GM21717 (cell line): ENCODE measurements at regions not wholly inside any gene's neighbourhood (a gene's known extent, or its start where the extent isn't known, plus 50 kb on each side); places are given as distances from the start of the nearest gene placed in this dataset.
"Not testable (repeated sequence)": the region's sequence is repeated elsewhere in the genome, so short reads cannot be mapped to it uniquely, and the experiment has no call there.

Experiments used
- ATAC-seq: cut with Tn5 transposase; IDR thresholded peaks from one replicate; pipeline ENCODE4 v1.9.1; 2021; ENCODE audit warnings: mild to moderate bottlenecking, moderate library complexity; ENCODE audit not compliant: unreplicated experiment

DNA sequence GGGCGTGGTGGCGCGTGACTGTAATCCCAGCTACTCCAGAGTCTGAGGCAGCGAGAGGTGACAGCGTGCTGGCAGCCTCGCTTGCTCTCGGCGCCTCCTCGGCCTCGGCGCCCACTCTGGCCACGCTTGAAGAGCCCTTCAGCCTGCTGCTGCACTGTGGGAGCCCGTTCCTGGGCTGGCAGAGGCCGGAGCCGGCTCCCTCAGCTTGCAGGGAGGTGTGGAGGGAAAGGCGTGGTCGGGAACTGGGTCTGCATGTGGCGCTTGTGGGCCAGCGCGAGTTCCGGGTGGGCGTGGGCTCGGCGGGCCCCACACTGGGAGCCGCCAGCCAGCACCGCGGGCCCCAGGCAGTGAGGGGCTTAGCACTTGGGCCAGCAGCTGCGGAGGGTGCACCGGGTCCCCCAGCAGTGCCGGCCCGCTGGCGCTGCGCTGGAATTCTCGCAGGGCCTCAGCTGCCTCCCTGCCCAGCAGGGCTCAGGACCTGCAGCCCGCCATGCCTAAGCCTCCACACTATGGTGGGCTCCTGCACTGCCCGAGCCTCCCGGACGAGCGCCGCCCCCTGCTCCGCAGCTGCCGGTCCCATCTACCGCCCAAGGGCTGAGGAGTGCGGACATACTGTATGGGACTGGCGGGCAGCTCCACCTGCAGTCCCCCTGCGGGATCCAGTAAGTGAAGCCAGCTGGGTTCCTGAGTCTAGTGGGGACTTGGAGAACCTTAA is 1093.3 kb upstream of the CDH8 start:
- no peak for ATAC-seq

DNA sequence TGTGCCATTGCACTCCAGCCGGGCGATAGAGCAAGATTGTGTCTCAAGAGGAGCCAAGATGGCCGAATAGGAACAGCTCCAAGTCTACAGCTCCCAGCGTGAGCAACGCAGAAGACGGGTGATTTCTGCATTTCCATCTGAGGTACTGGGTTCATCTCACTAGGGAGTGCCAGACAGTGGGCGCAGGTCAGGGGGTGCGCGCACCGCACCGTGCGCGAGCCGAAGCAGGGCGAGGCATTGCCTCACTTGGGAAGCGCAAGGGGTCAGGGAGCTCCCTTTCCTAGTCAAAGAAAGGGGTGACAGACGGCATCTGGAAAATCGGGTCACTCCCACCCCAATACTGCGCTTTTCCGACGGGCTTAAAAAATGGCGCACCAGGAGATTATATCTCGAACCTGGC is 1083.7 kb upstream of the CDH8 start:
- not testable (repeated sequence) for ATAC-seq

DNA sequence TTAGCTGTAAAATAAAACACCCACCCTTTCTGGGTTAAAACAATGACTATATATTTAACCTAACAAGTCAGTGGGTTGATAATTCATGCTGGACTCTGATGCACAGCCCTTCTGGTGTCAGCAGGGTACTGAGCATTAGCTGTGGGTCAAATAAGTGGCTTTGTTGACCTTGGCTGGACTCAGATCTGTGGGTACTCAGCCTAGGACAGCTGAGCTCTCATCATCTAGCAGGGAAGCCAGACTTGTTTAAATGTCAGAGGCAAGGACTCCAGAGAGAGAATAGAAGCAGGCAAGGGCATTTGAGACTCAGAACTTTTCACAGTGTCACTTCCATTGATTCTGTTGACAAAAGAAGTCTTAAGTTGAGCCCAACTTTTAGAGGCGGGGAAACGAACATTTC is 1063.8 kb upstream of the CDH8 start:
- ATAC-seq: no peak

DNA sequence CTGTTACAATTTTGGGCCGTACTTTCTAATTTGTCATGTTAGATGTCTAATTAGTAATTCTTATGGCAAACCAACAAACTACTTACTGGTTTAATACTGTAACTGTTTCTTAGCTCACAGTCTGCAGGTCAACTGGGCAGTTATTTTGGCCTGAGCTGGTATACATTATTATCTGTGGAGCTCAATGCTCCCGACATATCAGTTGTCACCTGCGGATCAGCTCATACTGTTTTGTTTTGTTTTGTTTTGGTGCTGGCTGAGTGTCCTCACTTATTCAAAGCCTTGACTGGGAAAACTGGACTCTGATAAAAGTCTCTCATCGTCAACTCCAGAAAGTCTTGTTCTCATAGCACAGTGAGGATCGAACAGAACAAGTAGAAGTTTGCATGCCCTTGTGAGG is 1060.6 kb upstream of the CDH8 start:
- ATAC-seq: no peak

DNA sequence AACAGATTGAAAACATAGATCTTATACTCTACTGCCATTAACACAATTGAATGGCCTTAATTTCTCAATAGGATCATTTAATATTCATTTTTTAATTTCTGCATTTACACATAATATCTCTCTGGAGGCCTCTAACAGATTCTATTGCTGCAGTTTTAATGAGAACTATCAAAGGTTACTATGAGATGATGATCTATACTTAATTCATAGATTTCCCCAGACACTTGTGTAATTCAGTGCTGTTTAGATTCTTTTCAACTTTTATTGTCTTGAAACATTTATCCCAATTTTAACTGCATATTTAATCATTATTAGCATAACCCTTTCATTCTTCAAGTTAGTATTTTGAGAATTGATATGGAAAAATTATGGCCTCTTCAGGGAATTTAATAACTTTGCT is 1056.5 kb upstream of the CDH8 start:
- ATAC-seq: no peak

DNA sequence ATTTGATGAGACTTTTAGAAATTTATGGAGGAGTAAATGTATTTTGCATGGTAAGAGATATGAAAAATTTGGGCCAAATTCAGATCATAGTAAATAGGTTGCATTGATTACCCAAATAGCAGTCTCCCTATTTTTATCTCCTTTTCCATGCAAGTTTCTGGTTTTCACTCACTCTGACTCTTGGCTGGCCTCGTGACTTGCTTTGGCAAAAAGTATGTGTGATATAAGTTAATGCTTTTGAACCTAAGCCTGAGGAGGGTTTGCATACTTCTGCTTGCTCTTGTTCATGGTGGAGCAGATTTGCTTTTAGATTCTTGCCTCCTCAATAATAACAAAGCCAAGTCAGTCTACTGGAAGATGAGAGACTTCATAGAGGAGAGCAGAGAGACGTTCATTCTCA is 1045.9 kb upstream of the CDH8 start:
- ATAC-seq: no peak

DNA sequence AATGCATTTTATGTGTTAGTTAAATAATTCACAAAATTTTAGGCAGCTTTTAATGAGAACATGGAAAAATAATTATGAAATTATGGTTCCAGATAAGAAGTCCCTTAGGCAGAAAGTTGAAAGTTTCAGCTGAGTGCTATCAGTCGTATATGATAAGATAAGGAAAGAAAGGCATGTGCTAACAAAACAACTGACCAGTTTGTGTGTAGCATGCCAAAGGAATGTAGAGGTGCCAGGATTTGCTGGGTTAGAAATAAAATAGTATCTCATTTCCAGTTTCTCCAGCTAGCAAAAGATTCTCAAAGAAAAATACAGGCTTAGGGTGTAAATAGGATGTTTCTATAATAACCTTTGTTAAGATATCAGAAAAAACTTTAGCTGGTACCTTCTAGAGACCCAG is 1044.5 kb upstream of the CDH8 start:
- ATAC-seq: no peak

DNA sequence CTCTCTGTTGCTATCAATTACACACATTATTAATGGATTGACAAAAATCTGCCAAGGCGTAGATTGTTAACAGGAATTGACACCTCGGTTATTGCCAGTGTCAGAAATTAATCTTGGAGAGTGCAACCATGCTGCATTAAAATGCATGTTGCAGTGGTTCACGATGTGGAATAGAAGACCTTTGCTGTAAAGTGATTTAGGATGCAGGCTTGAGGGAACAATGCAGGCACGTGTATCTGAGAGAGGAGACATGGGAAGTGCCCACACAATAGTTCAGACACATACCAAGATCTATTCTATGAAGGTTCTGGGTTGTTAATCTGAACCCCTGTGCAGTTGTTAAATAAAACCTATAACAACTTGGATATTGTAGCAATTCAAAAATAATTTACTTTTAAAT is 1032.8 kb upstream of the CDH8 start:
- no peak for ATAC-seq

DNA sequence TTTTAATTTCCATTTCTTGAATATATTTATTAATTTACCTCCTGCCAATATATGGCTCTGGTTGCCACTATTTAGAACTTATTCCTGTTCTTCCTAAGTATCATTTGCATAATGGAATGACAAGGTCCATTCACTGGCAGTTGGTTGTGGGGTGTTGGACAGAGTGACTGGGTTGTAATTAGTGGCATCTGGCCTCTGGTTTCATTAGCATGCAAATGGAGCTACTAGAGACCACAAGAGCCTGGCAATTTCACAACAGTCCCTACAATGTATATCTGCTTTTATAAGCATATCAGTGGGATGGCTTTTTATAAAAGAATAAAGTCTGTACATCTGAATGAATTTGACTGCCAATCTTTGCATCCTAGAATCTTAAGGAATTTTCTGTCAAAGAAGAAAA is 1030.9 kb upstream of the CDH8 start:
- ATAC-seq: no peak

DNA sequence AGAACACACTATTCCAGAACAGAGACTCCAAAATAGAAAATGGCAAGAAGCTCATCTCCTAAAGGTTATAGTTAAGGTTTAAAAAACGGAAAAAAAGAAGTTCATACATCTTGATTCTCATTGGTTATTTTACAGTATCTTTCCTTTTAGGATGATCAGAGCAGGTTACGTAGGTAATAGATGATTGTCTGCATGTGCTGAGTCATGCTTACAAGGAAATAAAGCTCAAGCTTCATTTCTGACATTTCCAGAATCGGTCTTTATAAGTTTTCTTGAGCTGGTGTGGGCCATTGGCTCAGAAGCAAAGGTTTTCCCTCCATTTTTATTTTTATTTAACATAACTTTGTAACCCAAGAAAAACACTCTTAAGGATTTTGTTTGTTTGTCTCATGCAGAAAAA is 1030.3 kb upstream of the CDH8 start:
- ATAC-seq: no peak

DNA sequence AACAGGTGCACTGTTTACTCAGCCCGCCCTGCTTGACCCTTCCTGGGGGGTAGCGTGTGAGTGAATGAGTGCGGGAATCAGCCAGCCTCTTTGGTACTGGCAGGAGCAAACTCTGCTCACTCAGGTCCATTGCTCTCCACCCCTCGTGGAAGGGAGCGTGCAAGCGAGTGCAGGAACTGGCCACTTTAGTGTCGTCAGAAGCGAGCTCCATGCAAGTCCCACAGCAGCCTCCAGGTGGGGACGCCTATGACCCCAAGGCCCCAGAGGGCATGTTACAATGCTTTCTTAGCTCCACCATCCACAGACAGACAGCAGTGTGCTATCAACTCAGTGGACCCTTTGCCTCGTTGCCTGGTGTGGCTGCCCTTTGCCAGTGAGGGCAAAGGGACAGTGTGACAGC is 1025.1 kb upstream of the CDH8 start:
- no peak for ATAC-seq

DNA sequence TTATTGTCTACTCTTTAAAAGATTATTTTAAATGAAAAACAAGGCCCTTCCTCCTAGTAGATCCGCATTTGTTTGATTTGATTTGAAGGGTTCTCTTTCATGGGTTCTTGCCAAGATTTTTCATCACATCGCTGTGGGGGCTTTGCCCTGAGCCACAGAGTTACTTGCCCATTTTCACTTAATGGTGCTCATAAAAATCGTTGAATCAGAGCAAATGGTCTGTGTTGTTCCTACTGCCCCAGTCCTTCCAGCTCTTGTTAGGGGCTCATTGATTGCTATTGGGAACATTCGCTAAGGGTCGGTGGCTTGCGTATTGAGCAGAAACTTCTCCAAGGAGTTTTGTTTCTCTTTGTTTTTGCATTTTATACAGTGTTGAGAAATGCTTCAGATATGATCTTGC is 1023.4 kb upstream of the CDH8 start:
- no peak for ATAC-seq

DNA sequence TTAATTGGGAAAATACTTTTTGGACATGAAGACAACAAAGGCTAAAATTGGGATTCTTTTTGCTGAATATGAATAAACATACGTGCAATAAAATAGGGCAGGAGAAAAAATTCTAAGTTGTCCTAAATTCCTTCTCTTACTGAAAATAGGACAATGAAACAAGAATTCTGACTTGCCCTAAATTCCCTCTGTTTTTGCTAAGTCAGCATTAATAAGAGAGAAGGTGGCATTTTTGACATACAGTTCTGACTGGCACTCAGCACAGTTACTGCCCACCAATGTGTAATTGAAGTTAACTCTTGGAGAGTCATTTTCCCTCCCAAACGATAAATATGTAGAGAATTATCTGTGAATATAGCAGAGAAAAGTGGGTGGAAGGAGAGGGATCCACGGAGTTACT is 1021.1 kb upstream of the CDH8 start:
- no peak for ATAC-seq

DNA sequence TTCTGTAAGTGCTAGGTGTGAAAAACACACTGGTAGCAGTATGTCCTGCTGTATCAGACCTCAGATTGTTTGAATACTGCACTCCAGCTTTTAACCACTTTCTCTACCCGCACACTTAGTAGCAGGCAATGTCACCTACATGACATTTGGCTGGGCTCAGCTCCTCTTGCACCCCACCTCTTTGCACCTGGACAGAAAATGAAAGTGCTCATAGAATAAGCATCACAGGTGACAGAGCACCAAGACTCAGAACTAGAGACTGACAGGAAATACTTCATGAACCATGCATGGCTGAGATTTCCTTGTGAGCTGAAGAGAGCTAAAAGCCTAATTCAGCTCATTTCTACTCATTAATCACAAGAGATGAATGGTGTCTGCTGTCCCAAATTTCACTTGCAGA is 1014.2 kb upstream of the CDH8 start:
- no peak for ATAC-seq

DNA sequence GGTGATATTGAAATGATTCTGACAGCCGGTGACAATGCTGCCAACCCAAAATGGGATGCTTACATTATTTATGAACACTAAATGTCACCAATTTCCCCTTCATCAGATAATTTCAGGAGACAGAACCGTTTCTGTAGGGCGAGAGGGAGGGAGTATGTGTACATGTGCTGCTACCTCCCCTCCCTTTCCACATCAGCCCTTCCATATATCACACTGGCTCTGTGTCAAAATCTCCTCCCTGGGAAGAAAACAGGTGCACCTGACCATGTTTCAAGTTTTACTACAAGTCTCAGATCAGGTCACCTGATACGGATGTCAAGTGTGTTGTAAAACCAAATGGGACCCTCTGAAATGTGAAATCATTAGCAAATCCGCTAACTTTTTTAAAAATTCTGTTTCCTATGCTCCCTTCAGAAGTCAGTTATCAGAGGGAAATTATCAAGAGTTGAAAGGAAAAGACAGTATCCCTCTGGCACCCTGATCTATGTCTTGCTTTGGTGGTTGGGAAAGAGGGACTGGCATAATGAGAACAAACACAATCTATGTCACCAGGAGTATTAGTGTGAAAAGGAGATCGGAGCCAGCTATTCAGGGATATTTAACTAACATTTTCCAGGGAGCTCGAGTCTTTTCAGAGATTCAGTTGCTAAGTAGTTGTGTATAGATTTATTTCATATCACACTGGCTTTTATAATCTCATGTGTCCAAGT is 1002.3 kb upstream of the CDH8 start:
- no peak for ATAC-seq

DNA sequence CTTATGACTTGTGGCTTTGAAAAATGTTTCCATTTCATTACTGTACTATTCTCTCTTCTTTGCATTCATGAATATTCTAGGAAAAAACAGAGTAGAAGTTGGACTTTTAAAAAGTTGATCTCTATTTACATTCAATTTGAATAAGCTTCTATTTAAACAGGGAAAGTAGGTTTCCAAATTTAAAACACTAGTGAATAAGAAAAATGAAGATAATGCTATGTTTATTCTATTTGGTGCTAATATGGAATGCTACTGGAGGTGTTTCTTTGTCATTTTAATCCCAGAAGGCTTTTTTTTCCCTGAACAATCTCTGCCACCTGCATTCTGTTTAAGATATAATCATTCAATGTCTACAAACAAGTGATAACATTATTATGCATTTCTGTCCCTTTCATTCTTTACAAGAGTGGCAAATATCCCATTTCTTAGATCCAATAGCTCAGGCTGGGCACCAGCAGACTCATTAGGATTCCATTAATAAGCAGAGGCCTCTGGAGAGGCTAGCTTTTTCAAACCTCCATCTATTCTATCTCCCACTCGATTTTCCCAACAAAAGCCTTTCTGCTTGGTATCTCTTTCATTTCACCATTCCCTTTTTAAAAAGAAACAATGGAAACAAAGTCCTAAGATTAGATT is 1001.6 kb upstream of the CDH8 start:
- no peak for ATAC-seq

DNA sequence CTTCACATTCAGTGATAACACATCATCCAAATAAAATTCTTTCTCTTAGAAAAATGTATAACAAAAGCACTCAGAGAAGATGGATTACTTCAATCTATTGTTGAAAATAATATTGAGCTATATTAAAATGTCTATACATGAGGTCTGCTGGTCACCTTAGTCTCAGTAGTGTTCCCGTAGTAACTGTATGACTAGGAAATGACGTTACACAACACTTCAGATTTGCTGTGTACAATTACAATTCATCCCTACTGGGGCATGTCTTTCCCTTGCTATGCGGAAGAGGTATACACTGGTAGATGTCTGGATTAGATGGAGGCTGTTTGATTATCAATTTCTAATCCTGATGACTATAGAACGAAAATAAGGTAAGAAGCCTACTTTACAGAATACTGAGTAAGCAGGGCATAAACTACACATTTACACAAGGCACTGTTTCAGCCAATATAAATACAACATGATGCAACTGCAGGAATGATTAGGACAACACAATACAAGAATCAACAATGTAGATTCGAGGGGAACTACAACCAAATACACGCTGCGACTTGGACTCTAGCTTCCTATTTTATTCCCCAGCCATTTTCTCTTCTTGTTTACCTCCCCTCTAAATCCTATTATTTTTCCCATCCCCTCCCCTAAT is 982.5 kb upstream of the CDH8 start:
- no peak for ATAC-seq

DNA sequence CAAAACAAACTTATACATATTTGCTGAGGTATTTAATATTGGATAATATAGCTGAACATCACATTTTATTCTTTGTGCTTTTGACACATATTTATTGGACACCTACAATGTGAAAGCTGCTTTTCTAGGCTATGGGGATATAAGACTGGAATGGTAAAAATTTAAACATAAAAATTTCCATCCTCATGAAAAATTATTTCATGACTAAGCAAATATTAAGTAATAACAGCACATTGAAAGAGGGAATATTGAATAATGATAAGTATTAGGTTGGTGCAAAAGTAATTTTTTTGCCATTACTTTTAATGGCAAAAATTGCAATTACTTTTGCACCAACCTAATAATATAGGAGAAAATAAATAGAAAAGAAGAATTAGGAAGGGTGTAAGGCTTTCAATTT is 972.5 kb upstream of the CDH8 start:
- no peak for ATAC-seq

DNA sequence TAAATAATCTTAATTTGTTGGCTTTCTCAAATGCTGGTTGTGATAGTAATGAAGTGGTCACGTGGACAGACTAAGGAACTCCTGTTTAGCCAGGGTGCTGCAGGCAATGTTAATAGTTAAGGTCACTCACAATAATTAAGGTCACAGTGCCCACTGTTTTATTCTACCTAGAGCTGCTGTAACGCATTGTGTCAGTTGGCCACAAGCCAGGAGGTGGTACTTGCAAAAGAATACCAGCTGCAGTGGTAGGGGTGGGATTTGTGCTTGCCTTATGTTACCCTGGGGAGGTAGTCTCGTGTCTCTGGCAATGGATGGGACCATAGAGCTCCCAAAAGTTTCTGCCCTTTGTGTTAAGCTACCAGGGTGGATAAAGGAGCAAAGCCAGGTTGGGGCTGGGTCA is 969.1 kb upstream of the CDH8 start:
- no peak for ATAC-seq

DNA sequence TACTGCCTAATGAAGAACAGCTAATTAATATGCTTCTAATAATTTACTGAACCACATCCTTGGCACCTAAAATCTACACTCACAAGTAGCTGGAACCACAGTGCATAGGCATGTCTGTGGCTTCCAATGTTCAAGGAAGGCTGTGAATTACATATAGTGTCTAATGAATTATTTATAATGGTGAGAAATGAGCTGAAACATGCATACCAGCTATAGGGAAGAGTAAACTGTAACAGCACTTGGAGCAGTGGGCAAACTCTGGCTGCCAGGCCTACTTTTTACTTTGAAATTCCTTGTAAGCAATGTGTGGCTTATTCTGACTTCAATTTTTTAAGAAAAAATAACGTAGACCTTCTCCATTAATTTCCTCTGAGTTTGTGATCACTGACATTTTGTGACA is 953.2 kb upstream of the CDH8 start:
- ATAC-seq: no peak

DNA sequence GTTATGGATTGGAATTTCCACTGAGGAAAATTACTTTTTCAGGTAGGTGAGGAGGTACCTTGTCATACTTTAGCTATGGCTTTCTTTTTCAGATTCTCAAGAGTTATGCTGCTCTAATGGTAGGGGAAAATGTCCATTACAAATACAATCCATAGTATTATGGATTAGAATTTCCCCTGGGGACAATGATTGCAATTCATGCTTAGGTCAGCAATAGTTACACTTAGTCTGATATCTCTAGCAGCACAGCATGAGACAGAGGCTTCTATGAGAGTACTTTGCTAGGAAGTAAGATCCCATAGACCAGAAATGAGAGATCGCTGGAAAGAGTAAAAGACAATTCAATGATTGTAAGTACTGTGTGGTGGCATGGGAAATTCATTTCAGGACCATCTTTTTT is 949.5 kb upstream of the CDH8 start:
- ATAC-seq: no peak

DNA sequence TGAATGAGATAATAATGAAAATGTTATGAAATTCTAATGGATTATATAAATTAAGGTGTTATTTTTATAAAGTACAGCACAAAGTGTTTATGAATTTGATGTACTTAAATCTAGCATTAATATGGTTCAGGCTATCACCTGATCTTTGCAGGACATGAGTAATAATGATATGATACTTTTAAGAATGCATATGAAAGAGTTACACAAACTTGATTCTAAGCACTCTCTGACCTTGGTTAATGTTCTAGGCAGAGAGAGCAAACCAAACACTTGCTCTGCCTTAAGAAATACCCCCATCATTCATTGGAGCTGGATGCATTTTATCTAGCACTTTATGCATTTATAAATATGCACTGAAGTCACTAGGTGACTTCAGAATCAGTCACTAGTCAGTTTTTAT is 942.2 kb upstream of the CDH8 start:
- no peak for ATAC-seq
